ENCODE measurements at regions not wholly inside any gene's neighbourhood (a gene's known extent, or its start where the extent isn't known, plus 50 kb on each side); places are given as distances from the start of the nearest gene placed in this dataset.

- no peak for DNase-seq (ENCODE audit: low spot score)
These were observed 114.2 kb upstream of the ITGA1 start for GRCh38 chr5:52673495-52673894.

GRCh38 chr5:52674815-52675545, 112.7 kb upstream of the ITGA1 start:
- peak; percentile 78 for DNase-seq (ENCODE audit: low spot score)

GRCh38 chr5:52682492-52682891, 105.2 kb upstream of the ITGA1 start:
- DNase-seq (ENCODE audit: low spot score): no peak

- DNase-seq (ENCODE audit: low spot score): peak; percentile 10
These were observed 103.7 kb upstream of the ITGA1 start for GRCh38 chr5:52684051-52684450.

GRCh38 chr5:52685566-52685965, 102.2 kb upstream of the ITGA1 start:
- no peak for DNase-seq (ENCODE audit: low spot score)

- no peak for DNase-seq (ENCODE audit: low spot score)
These were observed 101.7 kb upstream of the ITGA1 start for GRCh38 chr5:52685971-52686370.

- peak; percentile 74 for DNase-seq (ENCODE audit: low spot score)
These were observed 97.4 kb upstream of the ITGA1 start for GRCh38 chr5:52690236-52690768.

GRCh38 chr5:52692039-52692438, 95.7 kb upstream of the ITGA1 start:
- DNase-seq (ENCODE audit: low spot score): peak; percentile 37

- DNase-seq (ENCODE audit: low spot score): no peak
These were observed 95.1 kb upstream of the ITGA1 start for GRCh38 chr5:52692606-52693005.

GRCh38 chr5:52693280-52693679, 94.4 kb upstream of the ITGA1 start:
- DNase-seq (ENCODE audit: low spot score): no peak

GRCh38 chr5:52693836-52694235, 93.9 kb upstream of the ITGA1 start:
- no peak for DNase-seq (ENCODE audit: low spot score)

GRCh38 chr5:52694648-52695047, 93.1 kb upstream of the ITGA1 start:
- DNase-seq (ENCODE audit: low spot score): no peak

- DNase-seq (ENCODE audit: low spot score): no peak
These were observed 84.8 kb upstream of the ITGA1 start for GRCh38 chr5:52702877-52703276.

- DNase-seq (ENCODE audit: low spot score): no peak
These were observed 84.4 kb upstream of the ITGA1 start for GRCh38 chr5:52703321-52703720.

GRCh38 chr5:52705720-52706119, 82.0 kb upstream of the ITGA1 start:
- DNase-seq (ENCODE audit: low spot score): no peak

GRCh38 chr5:52706775-52707174, 80.9 kb upstream of the ITGA1 start:
- no peak for DNase-seq (ENCODE audit: low spot score)

GRCh38 chr5:52707616-52708015, 80.1 kb upstream of the ITGA1 start:
- DNase-seq (ENCODE audit: low spot score): no peak

- DNase-seq (ENCODE audit: low spot score): no peak
These were observed 79.3 kb upstream of the ITGA1 start for GRCh38 chr5:52708463-52708862.

GRCh38 chr5:52709167-52709925, 78.4 kb upstream of the ITGA1 start:
- DNase-seq (ENCODE audit: low spot score): peak; percentile 44

GRCh38 chr5:52710310-52710971, 77.3 kb upstream of the ITGA1 start:
- DNase-seq (ENCODE audit: low spot score): no peak

- no peak for DNase-seq (ENCODE audit: low spot score)
These were observed 76.6 kb upstream of the ITGA1 start for GRCh38 chr5:52710972-52711596.

GRCh38 chr5:52712354-52712753, 75.4 kb upstream of the ITGA1 start:
- DNase-seq (ENCODE audit: low spot score): no peak

Data from A172 (cell line).